HUES6 (cell line): ENCODE measurements at regions not wholly inside any gene's neighbourhood (a gene's known extent, or its start where the extent isn't known, plus 50 kb on each side); places are given as distances from the start of the nearest gene placed in this dataset.
"Not testable (repeated sequence)": the region's sequence is repeated elsewhere in the genome, so short reads cannot be mapped to it uniquely, and the experiment has no call there.

Experiments used
- H3K27ac ChIP-seq: 2 replicates; pipeline ENCODE4 v1.7.0; 2013; ENCODE audit warnings: low read depth, mild to moderate bottlenecking, low read length, inconsistent platforms
- H3K27me3 ChIP-seq: 2 replicates; pipeline ENCODE4 v1.6.1; 2013; ENCODE audit warnings: low read length; ENCODE audit not compliant: control insufficient read depth, insufficient read depth
- H3K36me3 ChIP-seq: 2 replicates; pipeline ENCODE4 v1.6.1; 2013; ENCODE audit warnings: low read length; ENCODE audit not compliant: control insufficient read depth, insufficient read depth
- H3K4me1 ChIP-seq: 2 replicates; pipeline ENCODE4 v1.6.1; 2013; ENCODE audit warnings: low read length; ENCODE audit not compliant: control insufficient read depth, insufficient read depth
- H3K4me3 ChIP-seq: 2 replicates; pipeline ENCODE4 v1.5.1; 2013; ENCODE audit warnings: low read depth, low read length
- H3K9ac ChIP-seq: one replicate; pipeline ENCODE4 v1.6.1; 2013; ENCODE audit warnings: mild to moderate bottlenecking, low read length
- H3K9me3 ChIP-seq: 2 replicates; pipeline ENCODE4 v1.6.1; 2013; ENCODE audit warnings: low read depth, low read length; ENCODE audit not compliant: control insufficient read depth, insufficient read depth

- no peak overlapping the region for H3K9ac ChIP-seq
Measured at GRCh38 chr1:215005078-215005477, 77.5 kb upstream of the KCNK2 start.

GRCh38 chr1:215005656-215006345 is 76.7 kb upstream of the KCNK2 start:
- Histone ChIP-seq H3K36me3 (no peaks in the 10 kb centered on the region), H3K4me1 (0 out of 2 replicates have a peak, but pooled peaks cover 4% of the 10 kb centered on the region), H3K27me3 (no peaks in the 10 kb centered on the region), H3K4me3 (no peak overlapping the region), H3K9ac (no peak overlapping the region), H3K9me3 (no peaks in the 10 kb centered on the region), H3K27ac (no peak overlapping the region)

More at GRCh38 chr1:215005078-215005477, 77.5 kb upstream of the KCNK2 start:
- Histone ChIP-seq H3K4me1 (no peaks in the 10 kb centered on the region), H3K4me3 (no peak overlapping the region), H3K36me3 (no peaks in the 10 kb centered on the region), H3K27ac (no peak overlapping the region), H3K9me3 (no peaks in the 10 kb centered on the region), H3K27me3 (no peaks in the 10 kb centered on the region)

- H3K27ac ChIP-seq: no peak overlapping the region
- no peak overlapping the region for H3K4me3 ChIP-seq
- H3K4me1 ChIP-seq: 0 out of 2 replicates have a peak, but pooled peaks cover 4% of the 10 kb centered on the region
- H3K36me3 ChIP-seq: no peaks in the 10 kb centered on the region
- H3K27me3 ChIP-seq: no peaks in the 10 kb centered on the region
- no peak overlapping the region for H3K9ac ChIP-seq
- no peaks in the 10 kb centered on the region for H3K9me3 ChIP-seq
Measured at GRCh38 chr1:215007880-215008279, 74.7 kb upstream of the KCNK2 start.

- no peak overlapping the region for H3K9ac ChIP-seq
- no peaks in the 10 kb centered on the region for H3K36me3 ChIP-seq
- no peaks in the 10 kb centered on the region; the same call in 1 of the 2 replicates for H3K4me1 ChIP-seq
- no peak overlapping the region for H3K27ac ChIP-seq
- H3K4me3 ChIP-seq: no peak overlapping the region
- no peaks in the 10 kb centered on the region for H3K9me3 ChIP-seq
- H3K27me3 ChIP-seq: no peaks in the 10 kb centered on the region
Measured at GRCh38 chr1:215018555-215018954, 64.0 kb upstream of the KCNK2 start.

- H3K27ac ChIP-seq: no peak overlapping the region
- no peak overlapping the region for H3K9ac ChIP-seq
- no peaks in the 10 kb centered on the region; the same call in 1 of the 2 replicates for H3K4me1 ChIP-seq
- no peaks in the 10 kb centered on the region for H3K36me3 ChIP-seq
- H3K4me3 ChIP-seq: no peak overlapping the region
- no peaks in the 10 kb centered on the region for H3K9me3 ChIP-seq
- no peaks in the 10 kb centered on the region for H3K27me3 ChIP-seq
Measured at GRCh38 chr1:215022204-215022603, 60.3 kb upstream of the KCNK2 start.

- Histone ChIP-seq H3K27me3 (no peaks in the 10 kb centered on the region), H3K36me3 (no peaks in the 10 kb centered on the region), H3K4me1 (no peaks in the 10 kb centered on the region; the same call in 1 of the 2 replicates), H3K9ac (no peak overlapping the region), H3K27ac (no peak overlapping the region), H3K9me3 (no peaks in the 10 kb centered on the region), H3K4me3 (no peak overlapping the region)
Measured at GRCh38 chr1:215022741-215023141, 59.8 kb upstream of the KCNK2 start.

GRCh38 chr1:215023155-215023832 is 59.2 kb upstream of the KCNK2 start:
- Histone ChIP-seq H3K9me3 (no peaks in the 10 kb centered on the region), H3K36me3 (no peaks in the 10 kb centered on the region), H3K4me3 (no peak overlapping the region), H3K4me1 (no peaks in the 10 kb centered on the region; the same call in 1 of the 2 replicates), H3K27me3 (no peaks in the 10 kb centered on the region), H3K27ac (no peak overlapping the region), H3K9ac (no peak overlapping the region)

- no peak overlapping the region for H3K9ac ChIP-seq
- H3K9me3 ChIP-seq: no peaks in the 10 kb centered on the region
- no peaks in the 10 kb centered on the region for H3K36me3 ChIP-seq
- H3K4me1 ChIP-seq: no peaks in the 10 kb centered on the region; the same call in 1 of the 2 replicates
- H3K27me3 ChIP-seq: no peaks in the 10 kb centered on the region
- H3K4me3 ChIP-seq: no peak overlapping the region
- H3K27ac ChIP-seq: no peak overlapping the region
Measured at GRCh38 chr1:215028954-215029353, 53.6 kb upstream of the KCNK2 start.

- not testable (repeated sequence) for H3K9ac ChIP-seq, H3K4me3 ChIP-seq, H3K36me3 ChIP-seq, H3K9me3 ChIP-seq, H3K4me1 ChIP-seq, H3K27ac ChIP-seq, H3K27me3 ChIP-seq
Measured at GRCh38 chr1:215030581-215030980, 52.0 kb upstream of the KCNK2 start.

- Histone ChIP-seq H3K36me3 (no peaks in the 10 kb centered on the region), H3K9ac (no peak overlapping the region), H3K27me3 (no peaks in the 10 kb centered on the region), H3K27ac (no peak overlapping the region), H3K9me3 (no peaks in the 10 kb centered on the region), H3K4me3 (no peak overlapping the region), H3K4me1 (no peaks in the 10 kb centered on the region)
Measured at GRCh38 chr1:215031392-215031791, 51.1 kb upstream of the KCNK2 start.
